ENCODE measurements at regions not wholly inside any gene's neighbourhood (a gene's known extent, or its start where the extent isn't known, plus 50 kb on each side); places are given as distances from the start of the nearest gene placed in this dataset.

DNA sequence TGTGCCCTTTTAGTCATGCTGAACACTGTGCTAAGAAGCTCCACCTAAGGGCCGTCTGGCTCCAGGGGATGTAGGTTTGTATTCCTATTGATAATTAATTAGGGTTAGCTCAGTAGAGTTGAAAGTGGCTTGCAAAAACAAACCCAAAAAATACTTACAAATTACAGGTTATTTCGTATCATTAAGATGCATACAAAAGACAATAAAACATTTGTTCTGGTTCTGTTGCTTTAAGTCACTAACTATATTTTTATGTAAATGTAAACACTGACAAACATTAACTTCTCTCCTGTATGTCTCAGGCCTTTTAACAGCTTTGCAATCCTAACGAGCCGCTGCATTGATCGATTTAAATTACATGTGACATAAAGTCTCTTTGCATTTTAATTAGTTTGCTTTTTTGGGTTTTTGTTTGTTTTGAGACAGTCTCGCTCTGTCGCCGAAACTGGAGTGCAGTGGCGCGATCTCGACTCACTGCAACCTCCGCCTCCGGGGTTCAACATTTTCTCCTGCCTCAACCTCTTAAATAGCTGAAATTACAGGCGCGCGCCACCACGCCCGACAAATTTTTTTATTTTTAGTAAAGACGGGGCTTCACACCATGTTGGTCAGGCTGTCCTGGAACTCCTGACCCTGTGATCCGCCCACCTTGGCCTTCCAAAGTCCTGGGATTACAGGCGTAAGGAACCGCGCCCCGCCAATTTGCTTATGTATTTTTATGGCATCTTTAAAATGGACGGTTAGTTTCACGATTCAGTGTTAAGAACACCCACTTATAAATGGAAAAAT lies 110.9 kb downstream of the HFE start:
- no peak for DNase-seq (ENCODE audit: low read depth, low spot score)

DNA sequence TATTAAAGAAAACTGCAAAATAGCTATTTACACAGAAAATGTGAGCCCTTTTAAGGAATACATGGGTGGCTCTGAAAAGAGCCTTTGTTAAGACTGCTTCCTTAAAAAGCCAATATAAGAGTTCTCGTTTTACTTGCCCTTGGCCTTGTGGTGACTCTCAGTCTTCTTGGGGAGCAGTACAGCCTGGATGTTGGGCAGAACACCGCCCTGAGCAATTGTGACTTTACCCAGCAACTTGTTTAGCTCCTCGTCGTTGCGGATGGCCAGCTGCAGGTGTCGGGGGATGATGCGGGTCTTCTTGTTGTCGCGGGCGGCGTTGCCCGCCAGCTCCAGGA lies 111.5 kb downstream of the HFE start:
- no peak for DNase-seq (ENCODE audit: low read depth, low spot score)

DNA sequence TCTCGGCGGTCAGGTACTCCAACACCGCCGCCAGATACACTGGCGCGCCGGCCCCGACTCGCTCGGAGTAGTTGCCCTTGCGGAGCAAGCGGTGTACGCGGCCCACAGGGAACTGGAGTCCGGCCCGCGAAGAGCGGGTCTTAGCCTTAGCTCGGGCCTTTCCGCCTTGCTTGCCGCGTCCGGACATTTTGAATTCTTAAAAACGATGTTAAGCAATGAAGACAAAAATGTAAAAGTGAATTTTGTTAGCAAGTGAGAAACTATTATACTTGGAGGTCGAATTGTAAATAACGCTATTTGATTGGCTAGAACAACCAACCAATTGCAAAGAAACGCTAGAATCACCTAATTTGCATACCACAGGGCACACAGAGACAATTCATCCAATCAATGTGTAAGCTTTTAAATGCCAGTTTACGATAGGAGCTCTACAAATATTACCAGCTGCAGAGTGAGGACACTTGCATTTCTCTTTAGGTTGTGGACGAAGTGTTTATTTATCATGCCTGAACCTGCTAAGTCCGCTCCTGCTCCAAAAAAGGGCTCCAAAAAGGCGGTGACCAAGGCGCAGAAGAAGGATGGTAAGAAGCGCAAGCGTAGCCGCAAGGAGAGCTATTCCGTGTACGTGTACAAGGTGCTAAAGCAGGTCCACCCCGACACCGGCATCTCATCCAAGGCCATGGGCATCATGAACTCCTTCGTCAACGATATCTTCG lies 112.0 kb downstream of the HFE start:
- peak; percentile 85 for DNase-seq (ENCODE audit: low read depth, low spot score)

DNA sequence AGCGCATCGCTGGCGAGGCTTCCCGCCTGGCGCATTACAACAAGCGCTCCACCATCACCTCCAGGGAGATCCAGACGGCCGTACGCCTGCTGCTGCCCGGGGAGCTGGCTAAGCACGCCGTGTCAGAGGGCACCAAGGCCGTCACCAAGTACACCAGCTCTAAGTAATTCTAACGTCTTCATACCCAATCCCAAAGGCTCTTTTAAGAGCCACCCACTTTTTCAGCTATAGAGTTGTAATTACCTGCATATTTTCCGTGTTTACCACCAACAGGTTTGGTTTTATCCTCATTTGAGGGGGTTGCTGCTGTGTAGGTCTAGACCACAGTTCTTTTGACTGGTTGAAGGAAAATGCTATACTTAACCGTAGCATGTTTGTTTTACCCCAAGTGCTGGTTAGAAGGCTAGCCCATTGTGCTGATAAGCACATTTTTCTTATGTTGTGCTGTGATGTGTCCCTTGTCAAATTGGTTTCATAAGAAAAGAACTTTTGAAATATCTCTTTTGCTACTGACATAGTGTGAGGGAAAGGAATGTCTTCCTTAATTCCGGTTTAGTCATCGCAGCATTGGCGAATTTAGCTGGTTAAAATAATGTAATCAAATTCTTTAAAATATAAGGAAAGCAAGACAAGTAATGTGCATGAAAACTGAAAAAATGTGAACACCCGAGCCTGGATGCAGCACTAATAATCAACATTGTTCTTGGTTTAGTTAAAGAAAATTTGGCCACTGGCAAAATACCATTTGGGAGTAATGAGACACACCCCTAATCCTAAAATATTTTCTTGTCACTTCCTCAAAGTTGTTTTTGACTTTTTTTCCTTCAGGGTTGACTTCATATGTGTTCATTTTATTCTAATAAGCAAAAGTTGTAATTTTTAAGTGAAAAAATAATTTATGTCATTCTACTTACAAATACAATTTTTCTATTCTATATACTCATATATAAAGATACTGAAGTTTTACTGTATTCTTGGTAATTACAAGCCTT lies 112.8 kb downstream of the HFE start:
- DNase-seq (ENCODE audit: low read depth, low spot score), result no peak

DNA sequence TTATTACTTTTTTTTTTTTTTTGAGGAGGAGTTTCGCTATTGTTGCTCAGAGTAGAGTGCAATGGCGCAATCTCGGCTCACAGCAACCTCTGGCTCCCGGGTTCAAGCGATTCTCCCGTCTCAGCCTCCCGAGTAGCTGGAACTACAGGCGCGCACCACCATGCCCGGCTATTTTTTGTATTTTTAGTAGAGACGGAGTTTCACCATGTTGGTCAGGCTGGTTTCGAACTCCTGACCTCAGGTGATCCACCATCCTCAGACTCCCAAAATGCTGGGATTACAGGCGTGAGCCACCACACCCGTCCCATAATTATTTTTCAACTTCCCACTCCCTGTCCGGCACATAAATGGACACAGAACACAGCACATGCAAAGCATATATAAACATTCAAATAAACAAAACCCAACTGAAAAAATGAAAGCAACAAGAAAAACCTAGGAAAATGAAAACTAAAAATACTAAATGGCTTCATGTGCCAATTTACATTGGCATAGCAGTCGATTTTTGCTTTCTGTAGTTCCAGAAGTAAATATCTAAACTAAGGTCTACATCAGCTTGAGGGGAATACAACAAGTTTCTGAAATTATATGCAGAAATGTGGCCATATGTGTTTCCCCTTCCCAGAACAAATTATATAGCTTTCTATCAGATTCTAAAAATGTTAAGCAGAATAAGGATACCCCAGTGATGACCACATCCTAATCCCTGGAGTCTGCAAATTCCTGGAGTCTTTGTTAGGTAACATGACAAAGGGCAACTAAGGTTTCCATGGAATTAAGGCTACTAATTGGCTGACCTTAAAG lies 113.9 kb downstream of the HFE start:
- no peak for DNase-seq (ENCODE audit: low read depth, low spot score)

DNA sequence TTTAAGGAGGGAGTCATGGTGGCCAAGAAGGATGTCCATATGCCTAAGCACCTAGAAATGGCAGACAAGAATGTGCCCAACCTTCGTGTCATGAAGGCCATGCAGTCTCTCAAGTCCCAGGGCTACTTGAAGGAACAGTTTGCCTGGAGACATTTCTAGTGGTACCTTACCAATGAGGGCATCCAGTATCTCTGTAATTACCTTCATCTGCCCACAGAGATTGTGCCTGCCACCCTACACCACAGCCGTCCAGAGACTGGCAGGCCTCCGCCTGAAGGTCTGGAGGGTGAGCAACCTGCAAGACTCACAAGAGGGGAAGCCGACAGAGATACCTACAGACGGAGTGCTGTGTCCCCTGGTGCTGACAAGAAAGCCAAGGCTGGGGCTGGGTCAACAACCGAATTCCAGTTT lies 115.0 kb downstream of the HFE start:
- DNase-seq (ENCODE audit: low read depth, low spot score), result no peak

DNA sequence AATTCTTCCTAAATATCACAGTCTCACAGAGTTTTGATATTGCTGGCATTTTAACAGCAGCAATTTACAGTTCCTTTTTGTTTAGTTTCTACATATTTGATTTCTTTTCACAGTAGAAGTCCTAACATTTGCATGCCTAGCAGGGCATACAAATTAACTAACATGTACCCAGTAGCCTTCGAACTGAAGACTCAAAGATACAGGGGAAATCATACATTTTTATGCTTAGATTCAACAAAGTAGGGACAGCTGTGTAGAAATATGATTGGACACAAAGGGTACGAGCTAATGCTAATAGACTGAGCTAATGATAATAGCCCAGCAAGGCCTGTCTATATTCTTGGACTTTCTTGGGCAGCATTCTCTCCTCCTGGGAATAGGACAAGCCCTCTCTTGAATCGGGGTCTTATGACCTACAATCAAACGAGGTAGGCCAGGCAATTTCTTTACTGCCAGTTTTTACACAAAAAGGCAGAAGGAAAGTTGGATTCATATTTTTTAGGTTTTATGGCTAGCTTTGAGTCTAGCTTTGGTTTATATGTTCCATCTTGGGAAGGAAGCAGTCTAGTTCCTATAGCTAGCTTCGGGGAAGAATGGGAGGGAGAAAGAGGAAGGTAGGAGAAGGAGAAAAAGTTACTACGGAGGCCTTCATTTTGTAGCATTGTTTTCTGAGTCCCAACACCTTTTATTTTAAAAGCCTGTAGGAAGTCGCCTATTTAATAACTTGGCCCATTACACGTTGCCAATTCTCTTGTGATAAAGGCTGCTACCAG lies 115.8 kb downstream of the HFE start:
- no peak for DNase-seq (ENCODE audit: low read depth, low spot score)

DNA sequence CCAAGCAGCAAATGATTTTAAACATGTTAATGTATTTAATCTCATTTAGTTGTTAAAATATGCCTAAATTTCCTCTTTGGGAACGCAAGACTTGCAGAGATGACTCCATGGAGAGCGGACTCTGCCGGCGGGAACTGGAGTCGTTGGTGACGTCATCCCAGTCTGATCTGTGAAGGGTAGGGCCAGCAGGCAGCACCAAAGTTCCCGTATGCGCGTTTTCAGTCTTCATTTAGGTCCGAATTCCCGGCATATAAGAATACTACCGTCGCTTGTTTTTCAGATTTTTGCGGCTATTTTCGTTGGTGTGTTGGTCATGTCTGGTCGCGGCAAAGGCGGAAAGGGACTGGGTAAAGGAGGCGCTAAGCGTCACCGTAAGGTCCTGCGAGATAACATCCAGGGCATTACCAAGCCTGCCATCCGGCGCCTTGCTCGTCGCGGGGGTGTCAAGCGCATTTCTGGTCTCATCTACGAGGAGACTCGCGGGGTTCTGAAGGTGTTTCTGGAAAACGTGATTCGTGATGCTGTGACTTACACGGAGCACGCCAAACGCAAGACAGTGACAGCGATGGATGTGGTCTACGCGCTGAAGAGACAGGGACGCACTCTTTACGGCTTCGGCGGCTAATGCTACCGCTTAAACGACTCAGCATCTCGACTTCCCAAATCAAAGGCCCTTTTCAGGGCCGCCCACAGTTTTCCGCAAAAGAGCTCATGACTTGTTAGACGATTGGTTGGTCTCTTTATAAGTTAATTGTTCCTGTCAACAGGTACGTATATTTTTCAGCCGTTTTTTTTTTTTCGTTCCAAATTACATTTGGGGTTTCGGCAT lies 117.3 kb downstream of the HFE start:
- DNase-seq (ENCODE audit: low read depth, low spot score), result peak; percentile 95

DNA sequence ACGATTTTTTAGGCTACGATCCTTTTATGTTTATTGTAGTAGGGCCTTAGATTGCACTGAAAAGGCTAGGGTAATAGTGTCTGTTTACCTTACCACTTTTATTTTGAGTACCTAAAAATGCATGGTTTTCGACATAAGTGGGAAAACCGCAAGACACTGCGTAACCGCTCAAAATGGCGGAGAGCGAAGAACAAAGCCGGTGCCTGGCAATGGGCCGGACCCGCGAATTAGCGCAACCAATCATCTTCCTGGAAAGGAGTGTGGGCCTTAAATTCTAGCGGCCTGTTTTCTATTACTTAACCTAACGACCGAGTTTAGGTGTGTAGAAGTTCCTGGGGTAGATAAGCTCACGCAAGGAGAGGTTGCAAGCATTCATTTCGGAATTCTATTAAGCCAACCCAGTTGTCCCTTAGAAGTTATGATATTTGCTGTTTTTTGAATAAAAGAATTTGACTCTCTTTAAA lies 118.0 kb downstream of the HFE start:
- no peak for DNase-seq (ENCODE audit: low read depth, low spot score)

DNA sequence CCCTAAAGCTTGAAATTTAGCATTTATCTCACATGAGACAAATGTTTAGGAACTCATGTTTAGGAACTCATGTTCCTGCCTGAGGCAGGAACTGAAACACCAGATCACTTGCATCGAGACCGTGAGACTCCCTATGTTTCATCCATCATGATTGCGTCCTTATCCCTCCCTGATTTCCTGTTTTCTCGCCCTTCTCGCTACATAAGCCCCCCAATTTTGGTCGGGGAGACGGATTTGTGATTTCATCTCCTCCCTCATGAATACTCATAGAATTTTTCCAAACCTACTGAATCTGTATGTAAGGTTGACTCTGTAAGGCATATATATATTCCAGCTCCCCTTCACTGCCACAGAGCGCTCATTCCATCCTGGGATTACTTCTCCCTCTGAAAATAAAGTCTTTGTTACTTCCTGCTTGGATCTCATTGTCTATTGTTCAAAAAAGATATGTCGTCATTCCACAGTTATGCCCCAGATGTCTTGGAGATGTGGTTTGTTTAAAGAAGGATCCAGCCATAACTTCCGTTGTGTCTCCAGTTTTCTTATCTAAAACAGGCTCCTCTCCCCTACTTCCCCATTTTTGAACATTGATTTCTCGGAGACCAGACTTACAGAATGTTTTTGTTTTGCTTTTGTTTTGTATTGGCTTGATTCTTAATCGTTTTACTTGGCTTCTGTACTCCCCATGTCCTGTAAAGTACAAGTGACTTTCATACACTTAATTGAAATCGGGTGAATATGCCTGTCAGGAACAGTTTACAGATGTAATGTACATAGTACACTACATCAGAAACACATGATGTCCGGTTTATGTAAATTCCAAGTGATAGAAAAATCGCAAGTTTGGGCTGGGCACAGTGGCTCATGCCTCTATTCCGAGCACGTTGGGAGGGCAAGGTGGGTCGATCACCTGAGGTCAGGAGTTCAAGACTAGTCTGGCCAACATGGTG lies 118.7 kb downstream of the HFE start:
- DNase-seq (ENCODE audit: low read depth, low spot score), result no peak

DNA sequence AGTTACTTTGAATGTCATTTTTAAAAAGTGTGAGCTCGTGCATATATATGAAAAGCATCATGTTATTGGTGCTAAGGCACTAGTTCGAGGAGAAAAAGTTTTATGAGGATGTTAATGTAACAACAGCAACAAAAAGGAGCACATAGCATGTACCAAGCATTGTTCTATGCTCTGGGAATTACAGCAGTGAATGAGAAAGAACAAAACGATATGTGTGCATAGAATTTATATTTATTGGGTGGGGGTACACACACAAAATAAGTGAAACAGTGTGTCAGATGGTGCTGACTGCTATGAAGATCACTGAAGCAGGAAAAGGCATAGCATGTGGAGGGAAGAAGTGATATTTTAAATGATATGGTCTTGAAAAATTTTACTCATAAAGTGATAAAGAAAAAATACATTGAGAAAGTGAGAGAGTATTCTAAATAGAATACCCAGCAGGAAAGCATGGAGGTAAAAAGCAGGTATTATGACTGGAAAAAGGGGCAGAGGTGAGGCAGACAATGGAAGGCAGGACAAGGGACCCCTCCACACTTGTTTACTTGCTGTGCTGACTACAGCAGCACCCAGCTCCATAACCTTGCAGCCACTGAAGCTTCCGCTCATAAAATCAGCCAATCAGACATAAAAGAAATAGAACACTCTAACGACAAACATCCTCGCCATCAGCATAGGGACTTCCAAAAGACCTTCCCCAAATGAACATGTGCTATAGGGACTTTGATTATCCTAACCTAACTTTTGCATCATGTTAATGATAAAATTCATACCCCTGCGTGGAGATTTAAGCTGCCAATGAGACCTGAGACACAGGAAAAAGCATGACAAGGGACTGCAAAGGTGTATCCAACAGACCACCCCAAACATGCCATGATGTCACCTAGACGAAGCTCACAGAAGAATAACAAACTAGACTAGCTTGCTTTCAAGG lies 119.9 kb downstream of the HFE start:
- no peak for DNase-seq (ENCODE audit: low read depth, low spot score)

DNA sequence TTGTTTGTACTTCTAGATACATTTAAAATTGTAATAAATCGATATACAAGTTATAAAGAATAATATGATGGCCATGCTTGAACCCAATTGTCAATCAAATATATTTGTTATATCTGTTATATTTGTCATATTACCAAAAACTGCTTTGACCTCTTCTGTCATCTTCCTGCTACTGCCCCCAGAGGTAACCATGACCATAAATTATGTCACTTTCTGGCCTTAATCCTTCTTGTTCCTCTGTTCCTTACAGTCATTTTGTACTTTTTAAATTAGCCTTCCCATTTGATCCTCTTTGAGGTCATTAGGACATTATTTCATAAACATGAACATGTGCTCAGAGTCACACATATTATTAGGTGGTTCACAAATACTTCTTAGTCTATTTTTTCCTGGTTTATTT lies 124.7 kb downstream of the HFE start:
- no peak for DNase-seq (ENCODE audit: low read depth, low spot score)

DNA sequence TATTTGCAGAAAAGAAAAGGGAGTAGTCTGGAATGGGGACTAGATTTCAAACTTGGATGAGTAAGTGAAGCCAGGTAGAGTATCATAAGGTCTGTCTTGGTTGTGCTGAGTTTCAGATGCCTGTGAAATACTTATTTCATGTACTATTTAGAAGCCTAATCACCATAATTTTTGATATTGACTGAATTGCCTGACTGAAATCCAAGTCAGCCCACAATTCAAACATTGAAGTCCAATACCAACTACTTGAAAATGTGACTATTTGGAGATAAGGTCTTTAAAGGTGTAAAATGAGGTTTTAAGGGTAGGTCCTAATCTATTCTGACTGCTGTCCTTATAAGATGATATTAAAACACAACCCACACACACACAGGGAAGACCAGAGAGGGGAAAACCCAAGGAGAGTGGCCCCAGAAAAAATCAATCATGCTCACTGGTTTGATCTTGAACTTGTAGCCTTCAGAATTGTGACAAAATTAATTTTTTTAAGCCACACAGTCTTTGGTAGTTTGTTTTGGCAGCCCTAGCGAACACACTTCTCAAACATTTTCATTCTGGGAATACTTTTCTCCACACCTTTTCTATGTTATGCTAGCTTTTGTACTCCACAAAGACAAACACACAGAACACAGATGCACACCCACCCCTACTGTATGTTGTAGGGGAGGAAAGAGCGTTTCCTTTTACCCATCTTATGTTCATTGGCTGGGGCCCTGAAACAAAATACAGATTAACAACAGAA lies 126.3 kb downstream of the HFE start:
- DNase-seq (ENCODE audit: low read depth, low spot score), result no peak

DNA sequence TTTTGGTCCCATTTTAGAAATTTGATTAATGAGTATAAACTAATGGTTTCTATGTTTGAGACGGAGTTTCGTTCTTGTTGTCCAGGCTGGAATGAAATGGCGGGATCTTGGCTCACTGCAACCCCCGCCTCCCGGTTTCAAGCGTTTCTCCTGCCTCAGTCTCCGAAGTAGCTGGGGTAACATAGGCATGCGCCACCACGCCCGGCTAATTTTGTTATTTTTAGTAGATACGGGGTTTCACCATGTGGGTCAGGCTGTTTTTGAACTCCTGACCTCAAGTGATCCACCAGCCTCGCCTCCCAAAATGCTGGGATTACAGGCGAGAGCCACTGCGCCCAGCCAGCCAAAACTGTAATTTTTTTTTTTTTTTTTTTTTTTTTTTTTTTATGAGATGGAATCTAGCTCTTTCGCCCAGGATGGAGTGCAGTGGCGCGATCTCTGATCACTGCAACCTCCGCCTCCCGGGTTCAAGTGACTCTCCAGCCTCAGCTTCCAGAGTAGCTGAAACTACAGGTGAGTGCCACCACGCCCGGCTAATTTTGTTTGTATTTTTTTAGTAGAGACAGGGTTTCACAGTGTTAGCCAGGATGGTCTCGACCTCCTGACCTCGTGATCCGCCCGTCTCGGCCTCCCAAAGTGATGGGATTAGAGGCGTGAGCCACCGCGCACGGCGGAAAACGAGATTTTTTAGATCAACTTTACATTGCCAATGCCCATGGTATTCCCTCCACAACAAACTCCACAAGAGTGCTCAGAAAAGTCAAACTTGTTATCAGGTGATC lies 127.8 kb downstream of the HFE start:
- DNase-seq (ENCODE audit: low read depth, low spot score), result no peak

DNA sequence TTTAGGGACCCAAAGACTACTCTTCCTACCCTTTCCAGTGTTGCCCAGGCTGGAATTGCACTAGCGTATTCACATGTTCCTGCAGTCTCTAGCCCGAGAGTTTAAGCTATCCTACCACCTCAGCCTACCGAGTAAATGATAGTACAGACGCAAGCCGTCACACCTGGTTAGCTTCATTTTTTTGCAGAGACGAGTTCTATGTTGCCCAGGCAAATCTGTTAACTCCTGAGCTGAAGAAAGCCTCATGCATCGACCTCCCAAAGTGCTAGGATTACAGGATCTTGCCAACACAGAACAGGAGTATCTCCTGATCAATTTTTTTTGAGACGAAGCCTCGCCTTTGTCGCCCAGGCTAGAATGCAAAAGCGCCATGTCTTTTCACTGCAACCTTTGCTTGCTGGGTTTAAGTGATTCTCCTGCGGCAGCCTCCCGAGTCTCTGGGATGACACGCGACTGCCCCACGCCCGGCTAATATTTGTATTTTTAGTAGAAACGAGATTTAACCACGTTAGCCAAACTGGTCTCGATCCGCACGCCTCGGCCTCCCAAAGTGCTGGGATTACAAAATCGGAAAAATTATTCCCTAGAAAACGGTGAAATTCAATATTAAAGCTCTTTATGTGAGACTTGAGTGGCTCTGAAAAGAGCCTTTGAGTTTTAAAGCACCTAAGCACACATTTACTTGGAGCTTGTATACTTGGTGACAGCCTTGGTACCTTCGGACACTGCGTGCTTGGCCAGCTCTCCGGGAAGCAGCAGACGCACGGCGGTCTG lies 128.5 kb downstream of the HFE start:
- no peak for DNase-seq (ENCODE audit: low read depth, low spot score)

Data from smooth muscle cell of the brain vasculature (primary cell).